Breast epithelium (tissue), 3 donors: ENCODE measurements at regions not wholly inside any gene's neighbourhood (a gene's known extent, or its start where the extent isn't known, plus 50 kb on each side); places are given as distances from the start of the nearest gene placed in this dataset.

Experiments
- CTCF ChIP-seq, 3 donors: fragments of 450-650 bp; IDR thresholded peaks; one replicate each; pipeline ENCODE4 v1.5.1; 2016 to 2017; ENCODE audit warnings: antibody characterized with exemption in 3 of 3, mild to moderate bottlenecking in 3 of 3, moderate library complexity in 3 of 3
- POLR2A ChIP-seq: fragments of 450-650 bp; IDR thresholded peaks from one replicate; pipeline ENCODE4 v1.6.1; 2016; ENCODE audit warnings: antibody characterized with exemption, mild to moderate bottlenecking, moderate library complexity

- TF ChIP-seq POLR2A (no peak), CTCF (IDR thresholded peaks at IDR 0.05) (no peak)
These were observed 127.7 kb upstream of the PDGFD start for GRCh38 chr11:104291646-104292045.
